Caco-2 (cell line): ENCODE measurements at regions not wholly inside any gene's neighbourhood (a gene's known extent, or its start where the extent isn't known, plus 50 kb on each side); places are given as distances from the start of the nearest gene placed in this dataset.
"Not testable (repeated sequence)": the region's sequence is repeated elsewhere in the genome, so short reads cannot be mapped to it uniquely, and the experiment has no call there.

ENCODE experiments used
- BruUV-seq: library from RNA; stranded (reverse); fragments of 400-500 nt; replicated peaks from 2 replicates; lab custom pipeline; 2021; lab: Mats Ljungman, UMichigan
- CTCF ChIA-PET: fragments of 300-600 bp; sonication (Branson Sonifier 250); formaldehyde crosslinking; loops from one replicate; lab custom pipeline; 2022; ENCODE audit warnings: antibody characterized with exemption; lab: Charles Lee
- POLR2A ChIA-PET: fragments of 300-600 bp; sonication (Branson Sonifier 250); formaldehyde crosslinking; loops from one replicate; lab custom pipeline; 2022; ENCODE audit warnings: antibody characterized with exemption; lab: Charles Lee
- DNase-seq, 2 experiments: peaks; one replicate each; pipeline versions ENCODE4 v3.0.0 to v3.0.0-alpha.2; 2020 to 2022
- H3K27me3 ChIP-seq: replicated peaks from 2 replicates; pipeline ENCODE4 v1.6.0; 2011; ENCODE audit warnings: low read length; ENCODE audit not compliant: control insufficient read depth, insufficient read depth
- H3K36me3 ChIP-seq: 2 replicates; pipeline ENCODE4 v1.5.1; 2011; ENCODE audit warnings: low read length; ENCODE audit not compliant: control insufficient read depth, insufficient read depth
- H3K4me1 ChIP-seq: fragments of 250-450 bp; sonication (Bioruptor Pico); 2 replicates; pipeline ENCODE4 v1.5.1; 2020; ENCODE audit warnings: mild to moderate bottlenecking
- H3K4me3 ChIP-seq: 2 replicates; pipeline ENCODE4 v1.5.1; 2011; ENCODE audit warnings: low read depth, mild to moderate bottlenecking, control low read depth, low read length
- H3K9me3 ChIP-seq: fragments of 250-450 bp; sonication (Bioruptor Pico); 2 replicates; pipeline ENCODE4 v1.5.1; 2020; ENCODE audit warnings: mild to moderate bottlenecking, moderate library complexity
- H3K27ac Mint-ChIP-seq: one replicate; pipeline ENCODE4 v1.8.0; 2022; ENCODE audit warnings: mixed read lengths; ENCODE audit not compliant: unreplicated experiment
- H3K27me3 Mint-ChIP-seq: one replicate; pipeline ENCODE4 v1.8.0; 2022; ENCODE audit warnings: mixed read lengths; ENCODE audit not compliant: insufficient read depth, unreplicated experiment
- H3K36me3 Mint-ChIP-seq: one replicate; pipeline ENCODE4 v1.8.0; 2022; ENCODE audit warnings: mild to moderate bottlenecking, mixed read lengths; ENCODE audit not compliant: insufficient read depth, unreplicated experiment
- H3K4me1 Mint-ChIP-seq: one replicate; pipeline ENCODE4 v1.8.0; 2022; ENCODE audit warnings: low read depth, mixed read lengths; ENCODE audit not compliant: unreplicated experiment
- H3K4me3 Mint-ChIP-seq: one replicate; pipeline ENCODE4 v1.8.0; 2022; ENCODE audit warnings: mild to moderate bottlenecking, moderate library complexity, mixed read lengths; ENCODE audit not compliant: unreplicated experiment
- H3K9me3 Mint-ChIP-seq: one replicate; pipeline ENCODE4 v1.8.0; 2022; ENCODE audit warnings: mixed read lengths; ENCODE audit not compliant: unreplicated experiment
- CTCF ChIP-seq, 2 experiments: fragments of 200-600 bp in 1 of 2; IDR thresholded peaks; 1 replicate in 1 of 2; 2 replicates in 1 of 2; pipeline versions ENCODE4 v1.5.1 to v1.8.0; 2011 to 2022; ENCODE audit warnings: antibody characterized with exemption in 1 of 2, control low read depth in 1 of 2, inconsistent platforms in 1 of 2, low read depth in 1 of 2, low read length in 1 of 2, mild to moderate bottlenecking in 1 of 2, moderate library complexity in 1 of 2; ENCODE audit not compliant: insufficient read depth in 1 of 2, severe bottlenecking in 1 of 2, unreplicated experiment in 1 of 2
- intact Hi-C: fragments of 100-400 bp; cut with micrococcal nuclease; formaldehyde crosslinking; loops from one replicate; pipeline ENCODE4 v1.10.0; 2022; ENCODE audit not compliant: unreplicated experiment

GRCh38 chr13:74266861-74267260, 132.7 kb upstream of the KLF12 start:
- no peaks in the 10 kb centered on the region for H3K4me1 Mint-ChIP-seq
- no peak for TF ChIP-seq CTCF (IDR thresholded peaks at IDR 0.05; ENCODE audit: insufficient read depth in 1 of 2, low read depth in 1 of 2, low read length in 1 of 2, severe bottlenecking in 1 of 2, unreplicated experiment in 1 of 2)
- no peaks in the 10 kb centered on the region for H3K36me3 Mint-ChIP-seq
- intact Hi-C loops = no loop called here
- no peaks in the 10 kb centered on the region for H3K27me3 ChIP-seq
- H3K4me3 ChIP-seq = no peak overlapping the region
- no peak overlapping the region for H3K4me3 Mint-ChIP-seq
- no peak for DNase-seq
- H3K27ac Mint-ChIP-seq = no peak overlapping the region
- peaks cover 40% of the 10 kb centered on the region for H3K9me3 Mint-ChIP-seq
- BruUV-seq = no TSS peak
- ChIA-PET CTCF (no interaction called here), POLR2A (no interaction called here)
- peaks cover 21% of the 10 kb centered on the region for H3K9me3 ChIP-seq
- no peaks in the 10 kb centered on the region for H3K4me1 ChIP-seq
- peaks cover 3% of the 10 kb centered on the region for H3K27me3 Mint-ChIP-seq
- H3K36me3 ChIP-seq = no peaks in the 10 kb centered on the region

DNA sequence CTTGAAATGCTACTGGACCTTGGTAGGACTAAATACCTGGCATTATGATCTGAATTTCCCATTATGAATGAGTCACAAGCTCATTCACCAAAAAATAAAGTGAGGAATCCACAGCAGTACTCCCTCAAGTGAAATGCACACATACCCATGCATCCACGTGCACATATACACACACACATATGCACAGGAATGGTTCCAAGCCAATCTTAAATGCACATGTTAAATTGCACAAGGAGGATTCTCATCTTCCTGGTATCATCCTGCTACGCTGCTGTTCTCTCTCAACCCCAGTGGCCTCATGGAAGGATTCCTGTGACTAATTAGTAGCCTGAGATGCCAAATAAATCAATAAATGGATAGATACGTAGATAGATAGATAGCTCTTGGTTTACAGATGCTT, 132.1 kb upstream of the KLF12 start:
- Mint-ChIP-seq H3K27me3 (peaks cover 3% of the 10 kb centered on the region), H3K4me3 (no peak overlapping the region), H3K27ac (no peak overlapping the region), H3K4me1 (no peaks in the 10 kb centered on the region), H3K9me3 (peaks cover 35% of the 10 kb centered on the region), H3K36me3 (no peaks in the 10 kb centered on the region)
- no peak for DNase-seq
- H3K9me3 ChIP-seq = peaks cover 21% of the 10 kb centered on the region
- no peak overlapping the region for H3K4me3 ChIP-seq
- intact Hi-C loops = no loop called here
- no TSS peak for BruUV-seq
- H3K36me3 ChIP-seq = no peaks in the 10 kb centered on the region
- no peak for TF ChIP-seq CTCF (IDR thresholded peaks at IDR 0.05; ENCODE audit: insufficient read depth in 1 of 2, low read depth in 1 of 2, low read length in 1 of 2, severe bottlenecking in 1 of 2, unreplicated experiment in 1 of 2)
- H3K27me3 ChIP-seq = no peaks in the 10 kb centered on the region
- POLR2A ChIA-PET = no interaction called here
- H3K4me1 ChIP-seq = no peaks in the 10 kb centered on the region
- CTCF ChIA-PET = no interaction called here

GRCh38 chr13:74264333-74264732, 130.1 kb upstream of the KLF12 start:
- Mint-ChIP-seq H3K27ac (no peak overlapping the region), H3K27me3 (peaks cover 3% of the 10 kb centered on the region), H3K9me3 (peaks cover 33% of the 10 kb centered on the region), H3K4me3 (no peak overlapping the region), H3K4me1 (no peaks in the 10 kb centered on the region), H3K36me3 (no peaks in the 10 kb centered on the region)
- no TSS peak for BruUV-seq
- ChIA-PET POLR2A (no interaction called here), CTCF (no interaction called here)
- Histone ChIP-seq H3K4me3 (no peak overlapping the region), H3K27me3 (no peaks in the 10 kb centered on the region), H3K36me3 (no peaks in the 10 kb centered on the region), H3K9me3 (peaks cover 21% of the 10 kb centered on the region), H3K4me1 (no peaks in the 10 kb centered on the region)
- intact Hi-C loops = no loop called here
- TF ChIP-seq CTCF (IDR thresholded peaks at IDR 0.05; ENCODE audit: insufficient read depth in 1 of 2, low read depth in 1 of 2, low read length in 1 of 2, severe bottlenecking in 1 of 2, unreplicated experiment in 1 of 2) = no peak
- no peak for DNase-seq

- DNase-seq, H3K4me3 ChIP-seq, H3K4me1 ChIP-seq, H3K27me3 Mint-ChIP-seq, H3K4me1 Mint-ChIP-seq, intact Hi-C loops, H3K27ac Mint-ChIP-seq, H3K27me3 ChIP-seq, H3K36me3 ChIP-seq, BruUV-seq, H3K4me3 Mint-ChIP-seq, POLR2A ChIA-PET, H3K36me3 Mint-ChIP-seq, CTCF ChIA-PET: not testable (repeated sequence)
- peaks cover 12% of the 10 kb centered on the region for H3K9me3 Mint-ChIP-seq
- H3K9me3 ChIP-seq = peaks cover 21% of the 10 kb centered on the region
These were observed 126.2 kb upstream of the KLF12 start for GRCh38 chr13:74260420-74260819.
